Smooth muscle cell (in vitro differentiated cells): ENCODE measurements at regions not wholly inside any gene's neighbourhood (a gene's known extent, or its start where the extent isn't known, plus 50 kb on each side); places are given as distances from the start of the nearest gene placed in this dataset.
A peak's percentile ranks its signal among the peaks of the same experiment; 100 is the strongest.
"Not testable (repeated sequence)": the region's sequence is repeated elsewhere in the genome, so short reads cannot be mapped to it uniquely, and the experiment has no call there.

Experiments used
- DNase-seq: peaks from one replicate; lab custom pipeline; 2025; ENCODE audit not compliant: unreplicated experiment; lab: John Stamatoyannopoulos, UW
- H2AFZ ChIP-seq: fragments of 200-600 bp; sonication (generic); 2 replicates; pipeline ENCODE4 v1.6.0; 2016; ENCODE audit warnings: antibody characterized with exemption, low read depth, mild to moderate bottlenecking
- H3F3A ChIP-seq: fragments of 200-600 bp; sonication (generic); 2 replicates; pipeline ENCODE4 v1.6.0; 2017; ENCODE audit warnings: antibody characterized with exemption, low read depth
- H3K27ac ChIP-seq: fragments of 200-600 bp; sonication (generic); 2 replicates; pipeline ENCODE4 v1.5.1; 2016; ENCODE audit warnings: low read depth, mild to moderate bottlenecking
- H3K27me3 ChIP-seq: fragments of 200-600 bp; sonication (generic); 2 replicates; pipeline ENCODE4 v1.6.1; 2016; ENCODE audit warnings: low read depth, mild to moderate bottlenecking
- H3K36me3 ChIP-seq: fragments of 200-600 bp; sonication (generic); 2 replicates; pipeline ENCODE4 v1.5.1; 2016; ENCODE audit warnings: low read depth
- H3K4me1 ChIP-seq: fragments of 200-600 bp; sonication (generic); 2 replicates; pipeline ENCODE4 v1.5.1; 2016; ENCODE audit warnings: low read depth
- H3K4me2 ChIP-seq: fragments of 200-600 bp; sonication (generic); 2 replicates; pipeline ENCODE4 v1.6.0; 2016; ENCODE audit warnings: mild to moderate bottlenecking
- H3K4me3 ChIP-seq: fragments of 200-600 bp; sonication (generic); 2 replicates; pipeline ENCODE4 v1.5.1; 2016; ENCODE audit warnings: mild to moderate bottlenecking
- H3K79me2 ChIP-seq: fragments of 200-600 bp; sonication (generic); 2 replicates; pipeline ENCODE4 v1.6.0; 2016; ENCODE audit warnings: low read depth, mild to moderate bottlenecking
- H3K9ac ChIP-seq: fragments of 200-600 bp; sonication (generic); 2 replicates; pipeline ENCODE4 v1.6.0; 2016; ENCODE audit warnings: low read depth
- H3K9me3 ChIP-seq: fragments of 200-600 bp; sonication (generic); replicated peaks from 2 replicates; pipeline ENCODE4 v1.5.1; 2016; ENCODE audit warnings: low read depth
- H4K20me1 ChIP-seq: fragments of 200-600 bp; sonication (generic); 2 replicates; pipeline ENCODE4 v1.6.0; 2016; ENCODE audit warnings: low read depth
- CTCF ChIP-seq: fragments of 200-600 bp; sonication (generic); IDR thresholded peaks from 2 replicates; pipeline ENCODE4 v1.5.1; 2017; ENCODE audit warnings: borderline replicate concordance, mild to moderate bottlenecking, antibody characterized with exemption; ENCODE audit not compliant: insufficient read depth, poor library complexity, severe bottlenecking
- WGBS: methylation state at CpG from one replicate; pipeline ENCODE4 v1.1.7; 2016; ENCODE audit warnings: low lambda C conversion rate; 5-methylcytosine and 5-hydroxymethylcytosine counted together

GRCh38 chr3:75272691-75273090 lies 391.4 kb upstream of the FRG2C start:
- Histone ChIP-seq H3K27ac (no peak overlapping the region), H3K4me3 (no peak overlapping the region), H3K9ac (no peak overlapping the region), H3K79me2 (no peaks in the 10 kb centered on the region), H3K4me2 (no peak overlapping the region), H3F3A (no peaks in the 10 kb centered on the region), H4K20me1 (no peaks in the 10 kb centered on the region), H3K36me3 (no peaks in the 10 kb centered on the region), H2AFZ (no peak overlapping the region), H3K27me3 (no peaks in the 10 kb centered on the region), H3K4me1 (no peaks in the 10 kb centered on the region), H3K9me3 (no peaks in the 10 kb centered on the region)
- DNase-seq: no peak
- WGBS: 80% methylated on average over 2 of the region's 2 CpGs
- TF ChIP-seq CTCF: no peak

- H3K27me3 ChIP-seq, H3K4me1 ChIP-seq, H3F3A ChIP-seq, H3K4me2 ChIP-seq, H3K9me3 ChIP-seq, DNase-seq, H3K4me3 ChIP-seq, H3K79me2 ChIP-seq, H4K20me1 ChIP-seq, H3K9ac ChIP-seq, H3K36me3 ChIP-seq, H2AFZ ChIP-seq: not testable (repeated sequence)
- 31% methylated on average over 3 of the region's 3 CpGs for WGBS
- peak overlapping the region; percentile 62 for H3K27ac ChIP-seq
Measured at GRCh38 chr3:75285531-75286148, 378.5 kb upstream of the FRG2C start.

GRCh38 chr3:75288972-75289574 lies 375.1 kb upstream of the FRG2C start:
- H3K27me3 ChIP-seq, DNase-seq, H3K36me3 ChIP-seq, H3K4me3 ChIP-seq, H3K9ac ChIP-seq, H3K4me1 ChIP-seq, H3K4me2 ChIP-seq, H4K20me1 ChIP-seq, H2AFZ ChIP-seq, H3K79me2 ChIP-seq, H3K9me3 ChIP-seq, H3K27ac ChIP-seq, H3F3A ChIP-seq: not testable (repeated sequence)
- WGBS: 96% methylated on average over 27 of the region's 40 CpGs

GRCh38 chr3:75294124-75294523 lies 370.0 kb upstream of the FRG2C start:
- Histone ChIP-seq H3K27me3 (peaks cover 5% of the 10 kb centered on the region), H3K9me3 (no peaks in the 10 kb centered on the region), H2AFZ (no peak overlapping the region), H3K4me2 (no peak overlapping the region), H3K4me1 (no peaks in the 10 kb centered on the region), H3K79me2 (no peaks in the 10 kb centered on the region), H3K9ac (no peak overlapping the region), H3K4me3 (no peak overlapping the region), H3F3A (no peaks in the 10 kb centered on the region), H4K20me1 (no peaks in the 10 kb centered on the region), H3K36me3 (no peaks in the 10 kb centered on the region), H3K27ac (no peak overlapping the region)
- WGBS: 18% methylated on average over 4 of the region's 4 CpGs
- peak; percentile 57 for TF ChIP-seq CTCF
- peak; percentile 2 for DNase-seq
